Stimulated activated CD8-positive, alpha-beta memory T cell treated with anti-CD3 and anti-CD28 coated beads, Interleukin-4, amount 100 ng/mL, for 1 hour (primary cell): ENCODE measurements at regions not wholly inside any gene's neighbourhood (a gene's known extent, or its start where the extent isn't known, plus 50 kb on each side); places are given as distances from the start of the nearest gene placed in this dataset.
"Not testable (repeated sequence)": the region's sequence is repeated elsewhere in the genome, so short reads cannot be mapped to it uniquely, and the experiment has no call there.

Source experiments
- DNase-seq, 2 donors: peaks; one replicate each; pipeline ENCODE4 v3.0.0-alpha.2; 2020; ENCODE audit warnings: low read depth in 2 of 2, low spot score in 1 of 2

- no peak for DNase-seq
Measured at GRCh38 chr13:89287381-89287780, 1616.2 kb downstream of the SLITRK5 start.

- DNase-seq = no peak
Measured at GRCh38 chr13:89294115-89294867, 1623.1 kb downstream of the SLITRK5 start.

- DNase-seq = no peak
Measured at GRCh38 chr13:89307278-89307677, 1636.1 kb downstream of the SLITRK5 start.

- no peak for DNase-seq
Measured at GRCh38 chr13:89310943-89311672, 1639.9 kb downstream of the SLITRK5 start.

- no peak for DNase-seq
Measured at GRCh38 chr13:89315287-89315686, 1644.1 kb downstream of the SLITRK5 start.

- no peak for DNase-seq
Measured at GRCh38 chr13:89322466-89322865, 1651.3 kb downstream of the SLITRK5 start.

- DNase-seq = no peak
Measured at GRCh38 chr13:89324582-89324981, 1653.4 kb downstream of the SLITRK5 start.

- DNase-seq = no peak
Measured at GRCh38 chr13:89343165-89343564, 1672.0 kb downstream of the SLITRK5 start.

GRCh38 chr13:89352384-89352783, 1681.2 kb downstream of the SLITRK5 start:
- no peak for DNase-seq

- DNase-seq = no peak
Measured at GRCh38 chr13:89361909-89362308, 1690.7 kb downstream of the SLITRK5 start.

GRCh38 chr13:89363144-89363543, 1692.0 kb downstream of the SLITRK5 start:
- DNase-seq = no peak

GRCh38 chr13:89372193-89372592, 1701.0 kb downstream of the SLITRK5 start:
- no peak for DNase-seq

GRCh38 chr13:89375839-89376238, 1704.7 kb downstream of the SLITRK5 start:
- no peak for DNase-seq

GRCh38 chr13:89380101-89380500, 1708.9 kb downstream of the SLITRK5 start:
- no peak for DNase-seq

- DNase-seq = no peak
Measured at GRCh38 chr13:89382981-89383380, 1711.8 kb downstream of the SLITRK5 start.

- DNase-seq = no peak
Measured at GRCh38 chr13:89383891-89384290, 1712.7 kb downstream of the SLITRK5 start.

- DNase-seq = no peak
Measured at GRCh38 chr13:89393758-89394304, 1722.7 kb downstream of the SLITRK5 start.

GRCh38 chr13:89401264-89401675, 1730.1 kb downstream of the SLITRK5 start:
- no peak for DNase-seq

- no peak for DNase-seq
Measured at GRCh38 chr13:89402211-89402610, 1731.0 kb downstream of the SLITRK5 start.

GRCh38 chr13:89406096-89406495, 1734.9 kb downstream of the SLITRK5 start:
- not testable (repeated sequence) for DNase-seq

GRCh38 chr13:89407357-89407756, 1736.2 kb downstream of the SLITRK5 start:
- no peak for DNase-seq

- DNase-seq = no peak
Measured at GRCh38 chr13:89432997-89433396, 1761.8 kb downstream of the SLITRK5 start.
